ENCODE measurements at regions not wholly inside any gene's neighbourhood (a gene's known extent, or its start where the extent isn't known, plus 50 kb on each side); places are given as distances from the start of the nearest gene placed in this dataset.

- no peak for DNase-seq
- Histone ChIP-seq H3K27ac (ENCODE audit: low read length) (no peak overlapping the region), H3K9me3 (ENCODE audit: control insufficient read depth, low read length) (no peaks in the 10 kb centered on the region), H3K4me1 (ENCODE audit: control insufficient read depth, insufficient read depth, low read length) (no peaks in the 10 kb centered on the region), H3K4me3 (ENCODE audit: low read length) (no peak overlapping the region), H3K27me3 (ENCODE audit: control insufficient read depth, insufficient read depth) (no peaks in the 10 kb centered on the region)
- 94% methylated on average over 3 of the region's 3 CpGs for WGBS
- intact Hi-C loops (cut with DNase I) = no loop called here
- no peak for ATAC-seq
Observed at GRCh38 chr20:7346026-7346425, 578.5 kb downstream of the BMP2 start.

- no peak for DNase-seq
- no peak for ATAC-seq
Observed at GRCh38 chr20:7346562-7346961, 579.1 kb downstream of the BMP2 start.

GRCh38 chr20:7347409-7347808 lies 579.9 kb downstream of the BMP2 start:
- H3K4me1 ChIP-seq (ENCODE audit: control insufficient read depth, insufficient read depth, low read length) = no peaks in the 10 kb centered on the region
- no peak for ATAC-seq
- H3K9me3 ChIP-seq (ENCODE audit: control insufficient read depth, low read length) = no peaks in the 10 kb centered on the region
- no peaks in the 10 kb centered on the region for H3K27me3 ChIP-seq (ENCODE audit: control insufficient read depth, insufficient read depth)
- DNase-seq = no peak
- no peak overlapping the region for H3K4me3 ChIP-seq (ENCODE audit: low read length)
- intact Hi-C loops (cut with DNase I) = no loop called here
- no peak overlapping the region for H3K27ac ChIP-seq (ENCODE audit: low read length)
- 69% methylated on average over 2 of the region's 2 CpGs for WGBS

More at GRCh38 chr20:7346562-7346961, 579.1 kb downstream of the BMP2 start:
- no peaks in the 10 kb centered on the region for H3K27me3 ChIP-seq (ENCODE audit: control insufficient read depth, insufficient read depth)
- H3K4me1 ChIP-seq (ENCODE audit: control insufficient read depth, insufficient read depth, low read length) = no peaks in the 10 kb centered on the region
- H3K27ac ChIP-seq (ENCODE audit: low read length) = no peak overlapping the region
- H3K4me3 ChIP-seq (ENCODE audit: low read length) = no peak overlapping the region
- WGBS = 90% methylated on average over 1 of the region's 1 CpG
- intact Hi-C loops (cut with DNase I) = no loop called here
- H3K9me3 ChIP-seq (ENCODE audit: control insufficient read depth, low read length) = no peaks in the 10 kb centered on the region

- Histone ChIP-seq H3K27ac (ENCODE audit: low read length) (no peak overlapping the region), H3K4me3 (ENCODE audit: low read length) (no peak overlapping the region), H3K4me1 (ENCODE audit: control insufficient read depth, insufficient read depth, low read length) (no peaks in the 10 kb centered on the region), H3K9me3 (ENCODE audit: control insufficient read depth, low read length) (no peaks in the 10 kb centered on the region), H3K27me3 (ENCODE audit: control insufficient read depth, insufficient read depth) (no peaks in the 10 kb centered on the region)
- intact Hi-C loops (cut with DNase I) = no loop called here
- 81% methylated on average over 1 of the region's 1 CpG for WGBS
- DNase-seq (no peak), ATAC-seq (no peak)
Observed at GRCh38 chr20:7348253-7348652, 580.8 kb downstream of the BMP2 start.

DNA sequence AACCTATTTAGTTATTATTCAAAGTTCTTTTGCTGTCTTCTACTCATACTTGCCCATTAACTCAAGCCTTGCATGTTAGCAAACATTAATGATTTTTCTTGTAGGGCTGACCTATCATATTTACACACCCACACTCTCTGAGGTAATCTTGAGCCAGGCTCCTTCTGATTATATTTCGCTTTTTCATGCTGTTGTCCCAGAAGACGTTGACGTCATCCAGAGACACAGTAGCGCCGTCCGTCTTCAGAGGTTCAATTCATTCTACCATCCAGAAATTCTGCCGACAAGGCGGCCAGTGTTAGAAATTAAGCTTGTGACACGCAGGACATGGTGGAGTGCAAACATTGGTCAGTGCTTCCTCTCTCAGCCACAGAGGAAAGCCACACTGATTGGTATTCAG lies 584.7 kb downstream of the BMP2 start:
- H3K4me1 ChIP-seq (ENCODE audit: control insufficient read depth, insufficient read depth, low read length) = no peaks in the 10 kb centered on the region
- no peaks in the 10 kb centered on the region for H3K27me3 ChIP-seq (ENCODE audit: control insufficient read depth, insufficient read depth)
- ATAC-seq = no peak
- 55% methylated on average over 9 of the region's 9 CpGs for WGBS
- DNase-seq = no peak
- intact Hi-C loops (cut with DNase I) = no loop called here
- H3K4me3 ChIP-seq (ENCODE audit: low read length) = no peak overlapping the region
- no peaks in the 10 kb centered on the region for H3K9me3 ChIP-seq (ENCODE audit: control insufficient read depth, low read length)
- H3K27ac ChIP-seq (ENCODE audit: low read length) = no peak overlapping the region

- no peak for DNase-seq
- Histone ChIP-seq H3K4me3 (ENCODE audit: low read length) (no peak overlapping the region), H3K27ac (ENCODE audit: low read length) (no peak overlapping the region), H3K27me3 (ENCODE audit: control insufficient read depth, insufficient read depth) (no peaks in the 10 kb centered on the region), H3K4me1 (ENCODE audit: control insufficient read depth, insufficient read depth, low read length) (no peaks in the 10 kb centered on the region), H3K9me3 (ENCODE audit: control insufficient read depth, low read length) (no peaks in the 10 kb centered on the region)
- WGBS = 58% methylated on average over 2 of the region's 2 CpGs
- intact Hi-C loops (cut with DNase I) = no loop called here
- ATAC-seq = no peak
Observed at GRCh38 chr20:7355051-7355450, 585.2 kb downstream of the HAO1 start.

DNA sequence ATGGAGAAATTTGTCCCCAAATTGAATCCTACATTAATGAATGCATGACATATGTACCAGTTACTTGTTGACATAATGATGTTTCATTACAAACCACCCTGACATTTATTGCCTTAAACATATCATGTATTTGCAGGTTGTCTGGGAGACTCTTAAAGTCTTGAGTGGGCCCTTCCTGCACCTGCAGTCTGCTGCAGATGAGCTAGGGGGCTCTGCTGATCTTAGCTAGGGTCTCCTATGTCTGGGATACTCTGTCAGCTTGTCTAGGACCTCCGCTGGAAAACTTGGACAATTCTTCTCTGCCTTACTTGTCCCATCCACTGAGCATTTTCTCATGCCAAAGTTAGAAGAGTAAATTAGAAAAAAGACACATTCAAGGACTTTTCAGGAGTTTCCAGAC lies 581.6 kb downstream of the HAO1 start:
- Histone ChIP-seq H3K27ac (ENCODE audit: low read length) (no peak overlapping the region), H3K27me3 (ENCODE audit: control insufficient read depth, insufficient read depth) (no peaks in the 10 kb centered on the region), H3K4me3 (ENCODE audit: low read length) (no peak overlapping the region), H3K9me3 (ENCODE audit: control insufficient read depth, low read length) (no peaks in the 10 kb centered on the region), H3K4me1 (ENCODE audit: control insufficient read depth, insufficient read depth, low read length) (no peaks in the 10 kb centered on the region)
- 63% methylated on average over 1 of the region's 1 CpG for WGBS
- ATAC-seq = no peak
- intact Hi-C loops (cut with DNase I) = no loop called here
- DNase-seq = no peak

DNA sequence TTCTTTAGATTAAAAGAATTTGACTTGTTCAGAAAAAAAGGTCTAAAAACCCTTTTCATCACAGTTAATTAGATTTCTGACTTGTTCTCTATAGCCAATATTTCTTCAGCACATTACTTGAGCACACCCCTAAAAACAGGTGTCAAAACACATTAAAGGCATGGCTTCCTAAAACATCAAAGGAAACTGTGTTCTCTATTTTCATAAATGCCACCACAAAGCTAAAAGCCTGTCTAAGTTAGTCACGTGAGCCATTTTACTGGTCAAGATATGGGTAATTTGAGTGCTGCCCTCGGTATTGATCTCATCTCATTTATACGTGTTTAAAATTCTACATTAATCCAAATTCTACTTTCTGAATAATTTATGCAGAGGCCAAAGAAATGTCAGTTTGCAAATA lies 580.5 kb downstream of the HAO1 start:
- H3K4me1 ChIP-seq (ENCODE audit: control insufficient read depth, insufficient read depth, low read length) = no peaks in the 10 kb centered on the region
- intact Hi-C loops (cut with DNase I) = no loop called here
- ATAC-seq (no peak), DNase-seq (no peak)
- 87% methylated on average over 3 of the region's 3 CpGs for WGBS
- no peak overlapping the region for H3K27ac ChIP-seq (ENCODE audit: low read length)
- no peak overlapping the region for H3K4me3 ChIP-seq (ENCODE audit: low read length)
- H3K9me3 ChIP-seq (ENCODE audit: control insufficient read depth, low read length) = no peaks in the 10 kb centered on the region
- no peaks in the 10 kb centered on the region for H3K27me3 ChIP-seq (ENCODE audit: control insufficient read depth, insufficient read depth)

DNA sequence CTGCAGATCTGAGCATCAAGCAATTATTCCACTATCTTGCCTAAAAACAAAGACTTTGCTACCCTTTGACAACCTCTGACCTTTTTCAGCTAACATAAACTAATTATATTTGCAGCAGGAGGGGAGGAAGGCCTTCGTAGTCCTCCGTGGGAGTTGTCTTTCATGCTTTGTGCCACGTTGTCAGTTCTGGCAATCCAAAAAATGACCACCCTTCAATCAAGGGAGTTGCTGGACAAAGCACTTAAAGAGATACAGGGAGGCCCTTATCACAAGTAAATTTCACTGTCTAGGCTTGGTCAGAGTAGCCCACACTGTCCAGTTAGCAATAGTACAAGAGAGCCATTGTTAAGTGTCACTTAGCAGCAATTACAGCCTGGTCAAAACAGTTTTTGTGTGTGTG lies 578.9 kb downstream of the HAO1 start:
- Histone ChIP-seq H3K4me1 (ENCODE audit: control insufficient read depth, insufficient read depth, low read length) (no peaks in the 10 kb centered on the region), H3K4me3 (ENCODE audit: low read length) (no peak overlapping the region), H3K9me3 (ENCODE audit: control insufficient read depth, low read length) (no peaks in the 10 kb centered on the region), H3K27me3 (ENCODE audit: control insufficient read depth, insufficient read depth) (no peaks in the 10 kb centered on the region), H3K27ac (ENCODE audit: low read length) (no peak overlapping the region)
- DNase-seq (no peak), ATAC-seq (no peak)
- WGBS = 19% methylated on average over 3 of the region's 3 CpGs
- intact Hi-C loops (cut with DNase I) = no loop called here

- ATAC-seq = no peak
- Histone ChIP-seq H3K27ac (ENCODE audit: low read length) (no peak overlapping the region), H3K27me3 (ENCODE audit: control insufficient read depth, insufficient read depth) (no peaks in the 10 kb centered on the region), H3K9me3 (ENCODE audit: control insufficient read depth, low read length) (no peaks in the 10 kb centered on the region), H3K4me1 (ENCODE audit: control insufficient read depth, insufficient read depth, low read length) (no peaks in the 10 kb centered on the region), H3K4me3 (ENCODE audit: low read length) (no peak overlapping the region)
- 73% methylated on average over 3 of the region's 3 CpGs for WGBS
- DNase-seq = no peak
- intact Hi-C loops (cut with DNase I) = no loop called here
Observed at GRCh38 chr20:7361931-7362330, 578.3 kb downstream of the HAO1 start.

DNA sequence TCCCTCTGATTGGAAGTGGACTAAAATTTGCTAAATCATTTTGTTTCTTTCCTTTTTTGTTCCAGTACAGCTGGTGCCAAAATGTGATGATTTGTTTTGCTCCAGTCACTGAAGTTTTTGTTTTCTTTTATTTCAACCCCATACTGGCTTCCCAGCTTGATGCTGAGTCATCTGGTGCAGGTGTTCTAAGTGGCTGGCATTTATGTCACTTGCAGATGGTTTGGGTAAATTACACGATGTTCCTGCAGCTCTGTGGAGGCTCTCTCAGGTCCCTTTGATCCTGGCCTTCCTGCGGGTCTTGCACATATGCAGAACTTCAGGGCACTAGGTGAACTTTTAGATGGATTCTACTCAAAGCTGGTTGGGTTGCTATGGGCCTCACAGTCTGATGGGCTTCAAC lies 577.7 kb downstream of the HAO1 start:
- intact Hi-C loops (cut with DNase I) = no loop called here
- no peaks in the 10 kb centered on the region for H3K9me3 ChIP-seq (ENCODE audit: control insufficient read depth, low read length)
- DNase-seq = no peak
- 79% methylated on average over 2 of the region's 2 CpGs for WGBS
- no peaks in the 10 kb centered on the region for H3K27me3 ChIP-seq (ENCODE audit: control insufficient read depth, insufficient read depth)
- no peak overlapping the region for H3K4me3 ChIP-seq (ENCODE audit: low read length)
- H3K27ac ChIP-seq (ENCODE audit: low read length) = no peak overlapping the region
- H3K4me1 ChIP-seq (ENCODE audit: control insufficient read depth, insufficient read depth, low read length) = no peaks in the 10 kb centered on the region
- no peak for ATAC-seq

GRCh38 chr20:7366189-7366588 lies 574.1 kb downstream of the HAO1 start:
- Histone ChIP-seq H3K27me3 (ENCODE audit: control insufficient read depth, insufficient read depth) (no peaks in the 10 kb centered on the region), H3K4me3 (ENCODE audit: low read length) (no peak overlapping the region), H3K9me3 (ENCODE audit: control insufficient read depth, low read length) (no peaks in the 10 kb centered on the region), H3K27ac (ENCODE audit: low read length) (no peak overlapping the region), H3K4me1 (ENCODE audit: control insufficient read depth, insufficient read depth, low read length) (no peaks in the 10 kb centered on the region)
- DNase-seq (no peak), ATAC-seq (no peak)
- 92% methylated on average over 1 of the region's 1 CpG for WGBS
- intact Hi-C loops (cut with DNase I) = no loop called here

All from right cardiac atrium (tissue), 5 donors.